ENCODE measurements at regions not wholly inside any gene's neighbourhood (a gene's known extent, or its start where the extent isn't known, plus 50 kb on each side); places are given as distances from the start of the nearest gene placed in this dataset.

- TF ChIP-seq POLR2AphosphoS5 (IDR thresholded peaks at IDR 0.05; ENCODE audit: low read depth, low read length) (no peak), POLR2A (IDR thresholded peaks at IDR 0.05; ENCODE audit: low read depth, low read length) (no peak), TAF1 (IDR thresholded peaks at IDR 0.05; ENCODE audit: low read depth, low read length) (no peak)
Measured at GRCh38 chr1:55931081-55931940, 648.1 kb downstream of the PLPP3 start.
